Activated naive CD4-positive, alpha-beta T cell treated with anti-CD3 and anti-CD28 coated beads, Interleukin-2, amount 50 U/mL, for 24 hours (primary cell): ENCODE measurements at regions not wholly inside any gene's neighbourhood (a gene's known extent, or its start where the extent isn't known, plus 50 kb on each side); places are given as distances from the start of the nearest gene placed in this dataset.

ENCODE experiments used
- H3K27ac Mint-ChIP-seq: one replicate; pipeline ENCODE4 v1.8.0; 2021; ENCODE audit warnings: mild to moderate bottlenecking, mixed read lengths
- H3K27me3 Mint-ChIP-seq: one replicate; pipeline ENCODE4 v1.8.0; 2021; ENCODE audit warnings: mixed read lengths
- H3K36me3 Mint-ChIP-seq: one replicate; pipeline ENCODE4 v1.8.0; 2021; ENCODE audit warnings: mixed read lengths
- H3K4me1 Mint-ChIP-seq: one replicate; pipeline ENCODE4 v1.8.0; 2021; ENCODE audit warnings: mixed read lengths
- H3K4me3 Mint-ChIP-seq: one replicate; pipeline ENCODE4 v1.8.0; 2021; ENCODE audit warnings: mild to moderate bottlenecking, mixed read lengths
- H3K9me3 Mint-ChIP-seq: one replicate; pipeline ENCODE4 v1.8.0; 2021; ENCODE audit warnings: mixed read lengths

DNA sequence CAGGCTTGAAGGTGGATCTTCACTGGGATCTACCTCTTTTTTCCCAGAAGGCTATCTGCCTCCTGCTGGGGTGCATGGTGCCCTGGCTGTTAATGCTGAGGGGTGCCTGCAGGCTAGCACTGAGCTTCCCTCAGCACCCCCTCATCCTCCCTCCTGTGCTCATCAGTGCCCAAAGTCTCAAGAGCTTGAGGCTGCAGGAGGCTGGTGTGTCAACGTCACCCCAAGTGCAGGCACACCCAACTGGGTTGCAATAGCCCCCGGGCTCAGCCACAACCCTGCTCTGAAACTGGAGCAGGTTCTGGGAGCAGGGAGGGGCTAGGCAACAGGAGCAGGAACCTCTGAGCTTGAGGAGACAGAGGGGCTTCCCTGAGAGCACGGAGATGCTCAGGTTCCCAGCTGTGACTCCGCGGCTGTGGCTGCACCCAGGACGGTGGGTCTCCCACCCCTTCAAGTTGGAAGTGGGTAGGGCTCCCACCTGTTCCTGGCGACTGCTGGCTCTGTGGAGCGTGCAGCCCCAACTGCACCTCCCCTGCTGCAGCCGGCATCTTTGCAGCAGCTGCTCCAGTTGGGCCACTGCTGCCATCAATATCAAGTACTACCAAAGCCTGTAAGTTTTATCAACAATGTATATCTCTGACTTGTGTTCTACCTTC, 1266.6 kb upstream of the C9orf72 start:
- Mint-ChIP-seq H3K9me3 (peaks cover 5% of the 10 kb centered on the region), H3K4me3 (no peak overlapping the region), H3K36me3 (no peaks in the 10 kb centered on the region), H3K27ac (no peak overlapping the region), H3K4me1 (no peaks in the 10 kb centered on the region), H3K27me3 (no peaks in the 10 kb centered on the region)

DNA sequence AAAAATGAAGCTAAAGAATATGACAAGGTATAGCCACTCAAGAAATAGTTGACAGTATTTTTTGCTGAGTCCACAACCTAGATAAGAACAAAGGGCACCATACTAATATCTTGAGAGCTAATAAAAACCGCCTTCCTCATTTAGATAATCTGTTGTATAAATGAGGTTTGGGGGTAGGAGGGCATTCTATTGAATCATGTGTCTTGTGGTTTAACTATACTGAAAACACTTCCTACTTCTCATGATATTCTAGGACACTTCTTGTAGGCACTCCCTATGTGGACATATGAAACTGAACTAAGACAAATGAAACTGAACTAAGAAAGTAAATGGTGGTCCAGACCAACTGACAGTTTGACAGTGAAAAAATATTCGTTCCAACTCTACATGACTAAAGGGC, 1268.5 kb upstream of the C9orf72 start:
- no peak overlapping the region for H3K4me3 Mint-ChIP-seq
- no peaks in the 10 kb centered on the region for H3K27me3 Mint-ChIP-seq
- no peaks in the 10 kb centered on the region for H3K4me1 Mint-ChIP-seq
- H3K36me3 Mint-ChIP-seq = no peaks in the 10 kb centered on the region
- H3K9me3 Mint-ChIP-seq = peaks cover 5% of the 10 kb centered on the region
- H3K27ac Mint-ChIP-seq = no peak overlapping the region

DNA sequence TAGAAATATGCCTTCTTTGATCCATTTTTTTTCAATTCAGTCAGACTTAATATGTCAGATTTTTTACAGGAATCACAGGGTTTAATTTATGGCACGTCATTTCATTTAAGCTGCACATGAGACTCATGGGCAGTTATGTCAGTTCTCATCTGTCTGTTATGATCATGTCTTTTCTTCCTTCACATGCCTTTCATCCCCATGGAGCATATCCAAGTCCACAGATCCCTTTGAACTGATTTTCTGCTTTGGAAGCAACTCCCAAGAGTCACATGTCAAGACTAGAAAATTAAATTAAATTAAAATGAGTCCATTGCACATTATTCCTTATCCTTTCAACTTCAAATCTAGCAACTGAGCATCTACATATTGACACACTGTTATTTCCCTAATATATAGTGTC, 1274.0 kb upstream of the C9orf72 start:
- H3K4me3 Mint-ChIP-seq = no peak overlapping the region
- H3K27ac Mint-ChIP-seq = no peak overlapping the region
- peaks cover 8% of the 10 kb centered on the region for H3K9me3 Mint-ChIP-seq
- no peaks in the 10 kb centered on the region for H3K27me3 Mint-ChIP-seq
- H3K4me1 Mint-ChIP-seq = no peaks in the 10 kb centered on the region
- H3K36me3 Mint-ChIP-seq = no peaks in the 10 kb centered on the region

DNA sequence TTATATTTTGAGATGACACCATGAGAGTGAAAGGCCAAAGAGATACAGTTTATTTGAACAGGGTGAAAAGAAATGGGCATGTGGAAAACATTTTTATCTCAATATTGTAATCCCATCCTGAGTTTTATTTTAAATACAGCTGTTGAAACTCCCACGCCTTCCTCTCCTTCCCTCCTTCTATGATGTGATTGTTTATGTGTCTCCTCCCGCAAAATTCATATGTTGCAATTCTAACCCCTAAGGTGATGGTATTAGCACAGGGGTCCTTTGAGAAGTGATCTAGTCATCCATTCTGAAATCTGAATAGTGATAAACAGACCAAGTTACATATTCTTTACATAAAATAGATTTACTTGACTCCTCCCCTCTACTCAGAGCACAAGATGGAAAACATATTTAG, 1275.4 kb upstream of the C9orf72 start:
- H3K4me1 Mint-ChIP-seq = no peaks in the 10 kb centered on the region
- H3K36me3 Mint-ChIP-seq = no peaks in the 10 kb centered on the region
- H3K27ac Mint-ChIP-seq = no peak overlapping the region
- peaks cover 4% of the 10 kb centered on the region for H3K9me3 Mint-ChIP-seq
- no peaks in the 10 kb centered on the region for H3K27me3 Mint-ChIP-seq
- no peak overlapping the region for H3K4me3 Mint-ChIP-seq

DNA sequence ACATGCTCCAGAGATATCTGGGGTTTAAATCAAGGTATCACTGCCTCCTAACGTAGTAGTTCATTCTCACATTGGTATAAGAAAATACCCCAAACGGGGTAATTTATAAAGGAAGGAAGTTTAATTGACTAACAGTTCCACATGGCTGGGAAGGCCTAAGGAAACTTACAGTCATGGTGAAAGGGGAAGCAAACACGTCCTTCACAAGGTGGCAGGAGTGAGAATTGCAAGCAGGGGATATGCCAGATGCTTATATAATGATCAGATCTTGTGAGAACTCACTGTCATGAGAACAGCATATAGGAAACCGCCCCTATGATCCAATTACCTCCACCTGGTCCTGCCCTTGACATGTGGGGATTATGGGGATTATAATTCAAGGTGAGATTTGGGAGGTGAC, 1280.2 kb upstream of the C9orf72 start:
- Mint-ChIP-seq H3K4me3 (no peak overlapping the region), H3K4me1 (no peaks in the 10 kb centered on the region), H3K9me3 (peaks cover 4% of the 10 kb centered on the region), H3K27me3 (no peaks in the 10 kb centered on the region), H3K36me3 (no peaks in the 10 kb centered on the region), H3K27ac (no peak overlapping the region)

DNA sequence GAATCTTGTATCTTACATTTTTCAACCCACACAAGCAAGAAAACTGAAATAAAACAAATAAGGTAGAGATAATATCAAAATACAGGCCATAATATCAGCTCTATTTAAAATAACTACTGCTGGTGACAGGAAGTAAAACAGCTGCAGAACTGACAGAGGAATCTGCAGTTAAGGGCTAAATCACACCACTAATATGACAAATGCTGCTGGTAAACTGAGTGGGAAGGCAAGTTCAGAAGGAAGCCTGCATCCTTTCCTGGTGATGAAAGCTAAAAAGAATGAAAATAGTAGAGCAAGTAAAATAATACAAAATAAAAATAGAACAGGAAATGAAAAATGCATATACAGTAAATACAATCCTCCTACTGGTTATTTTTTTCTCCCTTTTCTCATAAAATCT, 1293.7 kb upstream of the C9orf72 start:
- Mint-ChIP-seq H3K4me1 (no peaks in the 10 kb centered on the region), H3K4me3 (no peak overlapping the region)

DNA sequence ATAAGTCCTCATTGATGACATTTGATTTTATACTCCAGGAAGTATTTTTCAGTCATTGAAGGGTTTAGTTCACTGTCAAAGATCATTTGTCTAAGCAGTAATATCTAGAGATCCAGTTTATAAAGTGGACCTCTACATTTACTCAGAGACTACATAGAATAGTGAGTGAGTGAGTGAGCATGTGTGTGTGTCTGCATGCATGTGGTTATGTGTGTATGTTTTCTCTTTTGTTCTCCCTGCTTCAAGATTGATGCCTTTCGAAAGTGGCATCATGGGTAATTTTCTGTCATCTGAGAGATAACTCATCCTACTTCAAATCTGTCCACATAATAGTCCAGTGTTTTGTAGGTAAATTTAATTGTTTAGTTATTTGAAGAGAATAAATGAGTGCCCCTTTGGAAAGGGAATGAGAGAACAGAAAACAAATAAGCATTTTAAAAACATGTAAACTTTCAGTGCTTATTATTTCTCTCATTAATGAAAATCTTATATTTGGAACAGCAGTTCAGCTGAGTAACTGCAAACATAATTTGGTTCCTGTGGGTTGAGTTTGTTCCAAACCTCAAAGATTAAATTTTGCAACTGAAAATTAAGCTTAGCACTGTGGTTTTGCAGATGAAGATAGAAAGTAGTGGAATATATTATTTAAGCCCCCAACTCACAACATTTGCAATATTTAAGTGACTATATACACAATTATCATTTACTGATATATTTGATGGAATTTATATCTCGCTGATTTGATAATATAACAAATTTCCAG, 1295.1 kb upstream of the C9orf72 start:
- Mint-ChIP-seq H3K9me3 (no peaks in the 10 kb centered on the region), H3K27me3 (no peaks in the 10 kb centered on the region), H3K36me3 (no peaks in the 10 kb centered on the region), H3K27ac (no peak overlapping the region), H3K4me1 (no peaks in the 10 kb centered on the region), H3K4me3 (no peak overlapping the region)

More for the DNA sequence above, 1293.7 kb upstream of the C9orf72 start:
- H3K27ac Mint-ChIP-seq = no peak overlapping the region
- no peaks in the 10 kb centered on the region for H3K36me3 Mint-ChIP-seq
- H3K27me3 Mint-ChIP-seq = no peaks in the 10 kb centered on the region
- H3K9me3 Mint-ChIP-seq = no peaks in the 10 kb centered on the region

DNA sequence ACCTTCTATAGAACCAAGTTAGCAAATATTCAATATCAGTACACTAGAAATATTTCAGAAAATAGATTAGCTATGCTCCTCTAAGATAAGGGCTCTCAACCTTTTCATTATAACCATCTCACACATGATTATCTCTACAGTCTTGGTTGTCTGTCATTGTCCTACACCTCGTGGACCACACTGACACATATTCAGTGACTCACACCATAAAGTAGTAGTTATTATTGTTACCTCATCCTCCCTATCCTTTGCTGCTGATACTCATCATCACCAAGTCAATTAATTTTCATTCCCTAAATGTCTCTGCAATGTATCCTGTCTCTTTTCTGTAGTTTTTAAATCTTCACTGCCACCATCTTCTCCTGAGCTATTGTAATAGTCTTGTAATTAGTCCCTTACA, 1309.2 kb upstream of the C9orf72 start:
- Mint-ChIP-seq H3K9me3 (no peaks in the 10 kb centered on the region), H3K4me1 (no peaks in the 10 kb centered on the region), H3K4me3 (no peak overlapping the region), H3K27ac (no peak overlapping the region), H3K27me3 (no peaks in the 10 kb centered on the region), H3K36me3 (no peaks in the 10 kb centered on the region)

DNA sequence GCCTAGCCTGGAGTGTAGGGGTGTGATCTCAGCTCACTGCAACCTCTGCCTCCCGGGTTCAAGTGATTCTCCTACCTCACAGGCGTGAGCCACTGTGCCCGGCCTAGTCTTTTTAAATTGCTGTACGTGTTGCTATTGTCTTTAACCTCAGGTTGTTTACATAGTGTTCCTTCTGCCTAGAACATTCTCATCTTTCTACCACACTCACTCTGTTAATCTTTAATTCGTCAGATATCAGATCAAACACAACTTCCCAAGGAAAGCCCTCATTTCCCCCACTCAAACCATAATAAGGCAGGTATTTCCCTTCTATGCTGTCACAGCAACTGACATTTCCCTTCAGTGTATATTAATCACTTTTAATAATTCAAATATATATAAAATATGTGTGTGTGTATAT, 1310.0 kb upstream of the C9orf72 start:
- no peaks in the 10 kb centered on the region for H3K9me3 Mint-ChIP-seq

DNA sequence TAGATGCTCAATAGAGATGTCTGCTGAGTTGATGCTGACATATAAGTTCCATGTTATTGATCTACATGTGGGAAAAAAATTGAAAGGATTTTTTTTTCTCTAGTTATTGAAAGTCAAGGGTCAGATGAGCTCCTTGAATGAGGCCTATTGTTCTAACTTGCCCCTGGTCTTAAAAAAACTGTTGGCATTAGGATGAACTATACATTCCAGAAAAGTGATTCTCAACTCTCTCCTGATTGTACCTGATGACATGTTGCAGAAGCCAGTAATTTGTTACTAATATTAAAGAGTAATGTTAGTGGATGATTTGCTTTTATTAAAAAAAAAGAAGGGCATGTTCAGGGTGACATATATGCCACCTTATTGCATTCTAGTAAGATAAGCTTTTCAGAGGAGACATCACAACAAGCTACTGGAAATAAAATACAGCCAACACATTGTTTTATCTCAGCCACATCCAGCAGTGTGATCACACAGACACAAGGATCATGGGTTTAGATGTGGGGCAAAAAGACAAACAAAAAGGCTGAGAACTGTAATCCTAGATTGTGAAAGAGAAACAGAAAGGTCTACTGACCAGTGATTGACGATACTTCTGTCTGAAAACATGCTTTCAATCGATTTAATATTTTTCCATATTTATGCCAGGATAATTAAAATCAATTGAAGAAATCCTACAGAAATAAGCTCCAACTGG, 1314.1 kb upstream of the C9orf72 start:
- H3K9me3 Mint-ChIP-seq = no peaks in the 10 kb centered on the region
- no peaks in the 10 kb centered on the region for H3K27me3 Mint-ChIP-seq
- H3K4me3 Mint-ChIP-seq = no peak overlapping the region
- no peaks in the 10 kb centered on the region for H3K4me1 Mint-ChIP-seq
- H3K27ac Mint-ChIP-seq = no peak overlapping the region
- H3K36me3 Mint-ChIP-seq = no peaks in the 10 kb centered on the region

More for the DNA sequence above, 1310.0 kb upstream of the C9orf72 start:
- Mint-ChIP-seq H3K4me1 (no peaks in the 10 kb centered on the region), H3K36me3 (no peaks in the 10 kb centered on the region), H3K27ac (no peak overlapping the region), H3K27me3 (no peaks in the 10 kb centered on the region), H3K4me3 (no peak overlapping the region)

DNA sequence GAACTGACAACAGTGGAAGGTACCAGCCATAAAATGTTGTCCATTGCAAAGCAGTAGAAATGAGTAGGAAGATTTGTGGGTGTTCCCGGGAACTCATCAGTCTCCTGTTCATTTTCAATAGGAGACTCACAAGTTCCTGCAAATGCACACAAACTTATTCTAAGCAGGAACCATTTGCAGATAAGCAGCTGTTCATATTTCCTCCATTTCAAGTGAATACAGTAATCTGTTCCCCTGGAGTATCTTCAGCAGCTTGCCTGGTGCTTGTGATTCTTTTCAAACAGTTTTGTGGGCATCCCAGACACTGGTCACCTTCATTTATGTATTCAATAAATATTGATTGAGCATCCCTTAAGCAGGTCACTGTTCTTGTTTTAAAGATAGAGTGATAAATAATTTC, 1315.5 kb upstream of the C9orf72 start:
- Mint-ChIP-seq H3K27ac (no peak overlapping the region), H3K4me3 (no peak overlapping the region), H3K36me3 (no peaks in the 10 kb centered on the region), H3K27me3 (no peaks in the 10 kb centered on the region), H3K4me1 (no peaks in the 10 kb centered on the region), H3K9me3 (no peaks in the 10 kb centered on the region)

DNA sequence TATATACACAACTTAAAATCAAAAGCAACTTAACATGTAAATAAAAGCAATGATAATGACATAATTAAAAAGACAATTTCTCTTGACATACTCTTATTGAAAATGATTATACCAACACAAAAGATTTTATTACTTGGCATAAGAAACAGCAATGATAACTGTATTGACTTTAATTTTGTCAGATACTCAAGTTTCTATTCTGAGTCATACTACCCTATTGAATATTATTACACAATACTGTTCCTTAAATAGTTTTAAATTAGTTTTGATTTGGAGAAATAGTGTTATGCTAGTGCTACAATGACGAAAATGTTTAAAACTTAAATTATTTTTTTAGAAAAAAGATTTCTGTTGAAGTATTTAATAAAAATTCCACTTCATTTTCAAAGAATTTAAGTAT, 1319.3 kb upstream of the C9orf72 start:
- H3K36me3 Mint-ChIP-seq = no peaks in the 10 kb centered on the region
- no peaks in the 10 kb centered on the region for H3K4me1 Mint-ChIP-seq
- no peaks in the 10 kb centered on the region for H3K27me3 Mint-ChIP-seq
- no peaks in the 10 kb centered on the region for H3K9me3 Mint-ChIP-seq
- no peak overlapping the region for H3K27ac Mint-ChIP-seq
- H3K4me3 Mint-ChIP-seq = no peak overlapping the region

DNA sequence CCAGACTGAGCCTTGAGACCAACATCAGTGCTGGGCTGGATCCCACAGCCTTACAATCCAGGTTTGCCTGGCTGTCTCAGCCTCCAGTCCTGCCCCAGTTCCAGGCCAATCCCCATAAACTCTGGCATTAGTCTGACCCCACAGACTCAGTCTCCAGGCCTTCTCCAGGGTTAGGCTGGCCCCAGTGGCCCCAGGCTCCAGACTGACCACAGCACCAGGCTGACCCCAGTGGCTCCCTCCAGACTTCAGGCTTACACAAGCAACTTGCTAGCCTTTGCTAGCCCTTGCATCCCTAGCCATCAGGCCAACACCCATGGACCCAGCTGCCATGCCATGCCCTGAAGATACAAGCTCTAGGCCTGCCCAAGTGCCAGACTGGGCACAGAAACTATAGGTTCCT, 1326.0 kb upstream of the C9orf72 start:
- Mint-ChIP-seq H3K4me1 (no peaks in the 10 kb centered on the region), H3K4me3 (no peak overlapping the region), H3K9me3 (no peaks in the 10 kb centered on the region), H3K27me3 (no peaks in the 10 kb centered on the region), H3K36me3 (no peaks in the 10 kb centered on the region), H3K27ac (no peak overlapping the region)

DNA sequence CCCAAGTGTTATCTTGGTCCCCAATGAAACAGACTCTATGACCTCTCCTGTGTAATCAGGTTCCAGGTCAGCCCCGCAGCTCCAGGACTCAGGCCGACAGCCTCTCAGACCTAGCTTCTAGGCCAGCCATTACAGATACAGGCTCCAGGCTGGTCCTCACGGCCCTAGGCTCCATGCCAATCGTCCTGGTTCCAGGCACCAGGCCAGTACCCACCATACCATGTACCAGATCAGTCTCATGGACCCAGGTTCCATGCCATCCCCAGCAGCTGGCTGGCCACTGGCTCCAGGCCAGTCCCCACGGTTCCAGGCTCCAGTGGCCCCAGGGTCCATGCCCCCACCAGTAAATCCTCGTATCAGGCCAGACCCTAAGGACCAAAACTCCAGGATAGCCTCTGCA, 1326.6 kb upstream of the C9orf72 start:
- Mint-ChIP-seq H3K27me3 (no peaks in the 10 kb centered on the region), H3K27ac (no peak overlapping the region), H3K4me3 (no peak overlapping the region), H3K36me3 (no peaks in the 10 kb centered on the region), H3K9me3 (no peaks in the 10 kb centered on the region), H3K4me1 (no peaks in the 10 kb centered on the region)

DNA sequence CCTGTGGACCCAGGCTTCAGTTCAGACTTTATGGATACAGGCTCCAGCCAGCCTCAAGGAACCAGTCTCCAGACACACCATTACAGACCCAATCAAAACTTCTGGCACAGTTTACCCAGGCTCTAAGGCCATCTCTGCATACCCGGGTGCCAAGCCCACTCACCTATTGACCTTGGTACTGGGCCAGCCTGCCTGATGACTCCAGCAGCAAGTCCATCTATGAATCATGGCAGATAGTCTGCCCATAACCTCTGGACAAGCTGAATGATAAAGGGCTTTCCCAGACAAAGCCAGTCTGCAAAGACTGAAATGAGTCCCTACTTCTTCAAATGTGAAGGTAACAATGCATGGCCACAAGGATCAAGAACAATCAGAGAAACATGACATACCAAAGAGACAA, 1327.1 kb upstream of the C9orf72 start:
- no peaks in the 10 kb centered on the region for H3K9me3 Mint-ChIP-seq
- H3K27ac Mint-ChIP-seq = no peak overlapping the region
- H3K27me3 Mint-ChIP-seq = no peaks in the 10 kb centered on the region
- no peaks in the 10 kb centered on the region for H3K36me3 Mint-ChIP-seq
- H3K4me3 Mint-ChIP-seq = no peak overlapping the region
- H3K4me1 Mint-ChIP-seq = no peaks in the 10 kb centered on the region

DNA sequence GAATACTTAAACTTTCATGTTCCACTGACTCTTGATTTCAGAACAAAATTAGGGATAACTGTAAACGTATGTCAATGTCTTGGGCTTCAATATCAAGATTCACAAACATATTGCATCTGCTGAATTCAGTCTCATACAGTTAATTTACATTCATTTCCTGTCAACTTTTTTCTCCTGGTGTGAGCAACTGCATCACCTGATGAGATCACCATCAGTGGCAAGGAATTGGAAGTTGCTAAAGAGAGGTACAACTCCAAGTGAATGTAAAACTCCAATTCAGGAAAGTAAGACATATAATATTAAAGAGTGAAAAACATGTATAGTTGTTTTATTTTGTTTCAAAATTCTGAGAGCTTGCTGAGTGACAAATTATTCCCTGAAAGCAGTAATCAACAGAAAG, 1336.2 kb upstream of the C9orf72 start:
- no peak overlapping the region for H3K4me3 Mint-ChIP-seq

More for the DNA sequence above, 1336.2 kb upstream of the C9orf72 start:
- H3K9me3 Mint-ChIP-seq = peaks cover 5% of the 10 kb centered on the region
- no peaks in the 10 kb centered on the region for H3K27me3 Mint-ChIP-seq
- no peaks in the 10 kb centered on the region for H3K36me3 Mint-ChIP-seq
- no peaks in the 10 kb centered on the region for H3K4me1 Mint-ChIP-seq
- no peak overlapping the region for H3K27ac Mint-ChIP-seq
